LoVo (cell line): ENCODE measurements at regions not wholly inside any gene's neighbourhood (a gene's known extent, or its start where the extent isn't known, plus 50 kb on each side); places are given as distances from the start of the nearest gene placed in this dataset.

Experiments used
- DNase-seq: peaks from one replicate; pipeline ENCODE4 v3.0.0-alpha.2; 2016; ENCODE audit warnings: low spot score

GRCh38 chr15:73001840-73002239 is 50.4 kb upstream of the NEO1 start:
- DNase-seq, result no peak

- no peak for DNase-seq
Measured at GRCh38 chr15:73000293-73000692, 52.0 kb upstream of the NEO1 start.

DNA sequence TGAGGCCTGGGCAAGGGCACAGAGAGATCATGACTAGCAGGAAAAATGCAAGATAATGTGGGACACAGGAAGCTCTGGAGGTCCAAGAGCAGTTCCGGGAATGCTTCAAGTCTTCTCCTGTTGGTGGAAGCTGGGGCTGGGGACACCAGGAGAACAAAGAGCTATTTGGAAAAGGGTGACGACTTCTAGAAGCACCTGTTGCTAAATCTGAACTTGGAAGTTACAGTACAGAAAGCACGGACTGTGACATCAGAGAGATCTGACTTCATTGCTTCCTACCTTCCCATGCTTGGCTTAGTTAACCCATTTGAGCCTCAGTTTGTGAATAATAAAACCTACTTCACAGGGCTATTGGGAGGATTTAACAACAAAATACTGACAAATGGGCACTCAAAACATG is 52.7 kb upstream of the NEO1 start:
- no peak for DNase-seq

DNA sequence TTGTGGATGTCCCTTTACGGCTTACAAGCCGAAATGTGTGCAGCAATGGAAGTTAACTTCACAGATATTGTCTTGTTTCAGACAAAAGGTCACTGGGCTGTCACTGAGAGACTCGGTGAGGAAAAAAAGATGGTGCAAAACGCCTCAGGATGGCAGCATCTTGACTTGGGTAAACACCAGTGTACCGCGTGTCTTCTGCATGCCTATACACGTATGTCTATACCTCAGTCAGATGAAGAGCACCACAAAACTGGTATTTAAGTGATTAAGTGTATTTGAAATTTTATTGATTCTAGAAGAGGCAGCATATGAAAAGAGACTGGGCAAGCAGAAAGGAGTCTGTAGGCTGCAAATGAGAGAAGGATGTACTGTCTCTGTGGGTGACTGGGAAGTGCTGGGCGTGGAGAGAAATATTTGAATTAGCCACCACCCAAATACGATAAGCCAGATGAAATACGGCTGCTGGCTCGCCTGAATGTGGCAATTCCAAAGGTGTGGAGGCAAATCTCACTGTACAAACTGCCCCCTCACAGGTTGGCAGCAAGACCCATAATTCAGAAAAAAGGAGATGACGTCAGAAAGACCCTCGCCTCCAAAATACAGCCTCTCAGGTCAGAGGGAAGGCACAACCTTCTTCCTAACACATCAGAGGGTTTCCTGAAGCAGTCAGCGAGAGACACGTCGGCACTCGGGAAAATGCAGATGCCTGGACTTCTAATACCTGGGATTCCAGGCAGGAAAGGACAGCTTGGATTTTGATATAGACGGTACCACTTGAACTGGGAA is 53.4 kb upstream of the NEO1 start:
- DNase-seq, result no peak

DNA sequence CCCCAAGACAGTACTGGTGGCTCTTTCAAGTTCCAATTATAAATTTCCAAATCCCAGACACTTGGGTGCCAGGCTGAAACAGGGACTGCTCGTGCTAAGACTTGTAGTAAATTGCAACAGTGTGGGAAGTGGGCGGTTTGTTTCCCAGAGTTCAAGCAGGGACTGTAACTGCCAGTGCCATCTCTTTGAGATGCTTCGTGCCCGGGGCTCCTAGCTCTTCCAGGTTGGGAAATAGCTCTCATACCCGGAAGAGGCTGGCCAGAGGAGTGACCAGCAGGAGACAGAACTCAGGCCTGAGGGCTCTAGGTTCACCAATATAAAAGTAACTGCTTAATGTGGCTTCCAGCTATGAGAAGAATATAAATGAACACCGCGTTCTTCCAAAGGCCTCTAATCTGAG is 54.0 kb upstream of the NEO1 start:
- no peak for DNase-seq

DNA sequence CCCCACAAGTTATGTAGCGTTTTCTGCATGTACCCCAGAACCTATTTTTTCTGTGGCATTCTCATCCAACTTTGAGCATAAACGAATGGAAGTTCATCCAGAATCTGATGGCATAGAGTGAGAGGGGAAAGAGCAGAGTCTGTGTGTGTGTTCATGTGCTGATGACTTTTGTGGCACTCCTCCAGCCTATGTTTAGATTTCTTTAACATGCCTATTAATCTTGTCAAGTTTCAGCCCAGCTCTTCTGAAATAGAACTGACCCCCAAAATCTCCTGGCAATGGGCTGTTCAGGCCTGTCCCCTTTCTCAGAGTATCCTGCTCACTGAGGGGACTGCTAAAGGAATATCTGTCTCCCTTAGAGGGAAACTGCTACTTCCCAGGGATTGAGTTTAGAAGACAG is 56.4 kb upstream of the NEO1 start:
- no peak for DNase-seq

DNA sequence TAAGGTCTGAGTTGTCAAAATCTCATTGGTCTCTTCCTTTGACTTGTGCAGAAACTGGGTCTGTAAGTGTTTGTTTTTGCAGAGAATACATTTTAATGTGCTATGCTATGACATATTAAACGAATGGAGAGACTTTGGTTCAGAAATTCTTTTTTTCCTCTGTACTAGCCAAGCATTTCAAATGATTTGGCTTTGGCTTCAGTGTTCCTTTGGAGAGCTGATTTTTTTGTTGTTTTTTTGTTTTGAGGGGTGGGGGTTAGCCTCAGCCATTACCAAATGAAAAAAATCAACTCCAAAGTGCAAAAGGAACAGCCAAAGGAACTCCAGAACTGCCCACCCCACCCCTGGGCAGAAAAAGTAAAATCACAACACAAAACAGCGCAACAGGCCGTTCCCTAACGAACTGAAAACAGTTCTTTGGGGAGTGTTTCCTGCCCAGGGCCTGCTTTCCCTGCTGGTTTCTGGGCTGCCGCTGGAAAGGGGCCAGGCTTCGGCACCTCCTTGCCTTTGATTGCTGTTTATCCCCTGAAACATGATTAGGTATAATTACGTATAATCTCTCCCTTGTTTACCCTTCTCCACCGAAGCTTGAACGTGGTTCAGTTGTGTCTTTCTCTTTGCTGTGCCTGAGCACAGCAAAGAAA is 57.6 kb upstream of the NEO1 start:
- DNase-seq, result no peak

DNA sequence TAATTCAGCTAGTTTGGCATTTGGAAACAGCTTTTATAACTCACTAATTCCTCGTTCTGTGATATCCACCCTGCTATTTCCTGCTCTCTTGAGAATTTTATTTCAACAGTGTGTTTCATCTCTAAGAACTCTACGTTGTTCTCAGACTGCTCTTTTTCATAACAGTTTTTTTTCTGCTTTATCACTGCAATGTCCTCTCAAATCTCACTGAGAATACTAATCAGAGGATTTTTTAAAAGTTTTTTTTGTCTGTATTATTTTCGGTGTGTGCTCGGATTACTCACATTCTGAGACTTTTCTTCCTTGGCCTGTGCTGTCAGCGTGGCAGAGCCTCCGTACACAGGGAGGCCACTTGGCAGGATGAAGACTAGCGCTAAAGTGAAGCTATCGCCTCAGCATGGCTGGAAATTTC is 59.4 kb upstream of the NEO1 start:
- no peak for DNase-seq

DNA sequence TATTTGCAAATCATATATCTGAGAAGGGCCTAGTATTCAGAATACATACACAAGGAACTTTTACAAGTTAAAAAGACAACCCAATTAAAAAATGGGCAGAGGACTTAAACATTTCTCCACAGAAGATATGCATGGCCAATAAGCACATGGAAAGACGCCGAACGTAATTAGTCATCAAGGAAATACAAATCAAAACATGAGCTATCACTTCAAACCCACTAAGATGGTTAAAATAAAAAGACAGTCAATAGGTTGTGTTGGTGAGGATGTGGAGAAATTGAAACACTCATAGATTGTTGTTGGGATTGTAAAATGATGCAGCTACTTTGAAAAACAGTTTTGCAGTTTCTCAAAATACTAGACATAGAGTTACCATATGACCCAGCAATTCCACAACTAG is 61.2 kb upstream of the NEO1 start:
- DNase-seq, result no peak

- no peak for DNase-seq
Measured at GRCh38 chr15:72983801-72984545, 68.3 kb upstream of the NEO1 start.

GRCh38 chr15:72982714-72983113 is 69.5 kb upstream of the NEO1 start:
- DNase-seq, result no peak

DNA sequence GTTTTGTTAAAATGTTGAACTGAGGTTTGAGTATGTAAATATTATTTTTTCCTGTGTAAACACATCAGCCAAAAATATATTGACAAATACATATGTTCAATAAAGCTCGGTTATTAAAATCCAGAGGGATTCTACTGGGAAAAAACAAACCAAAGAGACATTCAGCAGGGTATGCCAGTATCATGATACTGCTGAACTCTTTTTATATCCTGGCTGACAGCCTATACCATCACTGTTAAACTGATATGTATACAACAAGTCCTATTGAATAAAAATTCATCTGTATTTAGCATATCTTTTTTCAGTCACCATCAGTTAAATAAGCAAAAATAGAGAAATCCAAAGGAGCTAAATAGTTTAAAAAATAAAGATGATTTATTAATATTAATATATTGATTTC is 71.6 kb upstream of the NEO1 start:
- no peak for DNase-seq

GRCh38 chr15:72979791-72980190 is 72.5 kb upstream of the NEO1 start:
- no peak for DNase-seq

DNA sequence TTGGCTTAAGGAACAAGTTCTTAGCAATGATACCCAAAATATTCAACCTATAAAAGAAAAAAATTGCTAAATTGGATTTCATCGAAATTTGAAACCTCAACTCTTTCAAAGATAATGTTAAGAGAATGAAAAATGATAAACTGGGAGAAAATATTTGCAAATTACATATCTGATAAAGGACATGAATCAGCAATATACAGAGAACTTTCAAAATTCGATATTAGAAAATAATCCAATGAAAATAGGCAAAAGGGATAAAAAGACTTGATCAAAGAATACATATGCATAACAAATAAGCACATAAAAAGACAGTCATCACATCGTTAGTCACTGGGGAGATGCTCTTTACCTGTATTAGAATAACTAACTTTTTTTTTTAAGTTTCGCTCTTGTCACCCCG is 73.0 kb upstream of the NEO1 start:
- no peak for DNase-seq

DNA sequence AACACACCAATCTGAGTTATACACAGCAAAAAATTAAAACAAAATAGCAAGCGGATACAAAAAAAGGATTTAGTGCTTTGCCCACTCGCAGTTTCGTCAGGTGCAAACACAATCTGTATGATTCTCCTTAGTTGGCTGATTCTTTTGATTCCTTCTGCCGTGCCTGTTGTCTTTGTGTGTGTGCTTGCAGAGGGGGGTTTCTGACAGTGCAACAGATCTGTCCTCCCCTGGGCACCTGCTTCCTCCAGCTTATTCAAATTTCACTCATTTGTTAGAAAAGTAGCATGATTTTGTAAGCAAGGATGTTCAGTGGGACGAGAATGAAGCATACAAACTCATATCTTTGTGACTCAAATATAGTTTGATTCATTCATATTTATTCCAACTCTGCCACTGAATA is 74.0 kb upstream of the NEO1 start:
- no peak for DNase-seq

GRCh38 chr15:72972362-72972761 is 79.9 kb upstream of the NEO1 start:
- DNase-seq, result no peak

DNA sequence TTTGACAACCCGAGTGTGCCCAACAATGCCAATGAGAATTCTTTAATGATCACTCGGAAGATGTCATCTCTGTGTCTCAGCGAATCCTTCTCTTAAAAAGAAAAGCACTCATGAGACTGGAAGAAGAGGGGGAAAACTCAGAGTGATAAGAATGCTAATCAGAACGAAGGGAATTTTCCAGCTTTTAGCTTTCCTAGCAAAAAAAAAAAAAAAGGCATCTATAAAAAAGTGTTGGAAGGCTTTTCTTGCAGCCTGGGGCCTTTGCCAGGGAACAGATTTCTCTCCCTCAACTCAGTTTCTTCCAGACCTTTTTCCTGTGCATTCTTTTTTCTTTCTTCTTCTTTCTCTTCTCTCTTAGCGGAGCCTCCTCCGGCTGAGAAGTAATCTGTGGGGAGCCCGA is 80.5 kb upstream of the NEO1 start:
- no peak for DNase-seq

DNA sequence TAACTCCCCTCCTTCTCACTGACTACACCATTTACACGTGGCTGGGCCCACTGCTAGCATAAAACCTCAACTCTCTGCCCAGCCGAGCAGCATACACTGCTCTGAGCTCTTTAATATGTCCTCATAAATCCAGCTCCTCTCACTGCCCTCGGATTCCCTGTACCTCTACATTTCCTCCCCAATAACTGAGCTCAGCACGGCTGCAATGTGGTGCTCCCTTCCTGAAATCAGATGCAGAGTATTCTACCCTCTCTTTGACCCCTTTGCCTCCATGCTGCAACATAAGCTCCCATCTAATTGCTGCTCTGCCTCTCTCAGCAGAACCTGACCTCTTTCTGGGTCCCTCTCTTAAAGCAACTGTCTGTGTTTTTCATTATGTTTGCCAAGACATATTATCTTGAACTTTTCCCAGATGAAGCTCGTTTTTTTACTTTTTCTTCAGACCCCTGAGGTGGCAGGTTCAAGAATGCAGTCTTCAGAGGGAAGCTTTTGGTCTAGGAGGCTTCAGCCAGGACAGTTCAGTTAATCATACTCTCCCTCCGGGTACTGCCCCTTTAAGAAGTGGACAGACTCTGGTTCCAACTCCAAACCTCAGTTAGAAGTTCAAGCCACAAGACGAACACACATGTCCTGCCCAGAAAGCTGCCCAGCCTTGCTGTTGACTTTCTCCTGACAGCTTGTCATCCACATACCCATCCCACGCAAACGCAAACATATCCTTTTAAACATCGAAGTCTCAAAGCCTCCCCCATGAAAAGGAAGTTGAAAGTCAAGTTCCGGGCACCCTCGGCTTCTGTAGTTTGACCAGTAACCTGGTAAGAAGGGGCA is 81.1 kb upstream of the NEO1 start:
- DNase-seq, result no peak

DNA sequence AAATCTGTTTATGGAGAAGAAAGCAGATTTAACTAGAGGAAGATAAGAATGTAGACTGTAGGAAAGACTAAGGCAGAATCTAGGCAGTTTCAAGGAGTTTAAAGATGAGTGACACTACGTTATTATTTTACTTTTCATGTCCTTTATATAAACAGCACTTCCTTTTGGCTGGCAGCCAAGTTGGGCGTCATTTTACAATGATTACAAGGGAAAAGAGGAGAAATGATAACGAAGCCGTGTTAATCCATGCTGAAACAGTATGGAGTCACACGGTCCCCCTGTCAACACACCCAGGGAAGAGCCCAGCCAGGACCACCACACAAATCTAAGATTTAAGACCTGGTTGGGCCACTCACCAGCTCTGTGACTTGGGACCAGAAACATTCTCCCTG is 83.7 kb upstream of the NEO1 start:
- DNase-seq, result peak; percentile 58

DNA sequence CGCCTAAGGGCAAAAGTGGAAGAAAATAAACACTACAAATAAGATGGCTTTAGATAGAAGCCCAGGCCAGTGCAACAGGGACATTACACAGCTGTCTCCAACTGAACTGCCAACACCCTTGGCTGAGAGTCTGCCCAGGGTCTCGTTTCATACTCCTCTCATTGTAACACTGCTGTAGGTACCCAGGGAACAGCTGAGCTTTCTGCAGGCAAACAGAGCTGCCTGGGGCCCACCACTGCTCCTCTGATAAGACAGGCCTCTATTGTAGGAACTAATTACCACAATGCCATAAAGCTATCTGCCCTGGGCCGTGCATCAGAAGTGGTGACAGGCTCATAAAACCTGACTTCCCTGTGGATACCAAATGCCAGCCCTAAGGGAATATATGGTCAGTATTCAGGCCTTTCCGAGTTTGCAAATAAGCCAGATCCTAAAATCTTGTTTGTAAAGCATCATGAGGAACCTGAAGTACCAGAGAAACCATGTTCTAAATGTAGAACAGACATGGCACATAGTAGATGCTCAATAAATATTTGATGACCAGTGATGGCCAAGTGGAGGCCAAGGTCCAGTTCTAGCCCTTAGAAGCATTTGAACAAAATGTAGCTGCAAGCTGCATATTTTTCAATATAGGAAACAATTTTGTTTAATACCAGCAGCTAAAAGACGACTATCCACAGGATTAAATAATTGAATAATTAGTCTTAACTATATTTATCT is 84.3 kb upstream of the NEO1 start:
- no peak for DNase-seq

DNA sequence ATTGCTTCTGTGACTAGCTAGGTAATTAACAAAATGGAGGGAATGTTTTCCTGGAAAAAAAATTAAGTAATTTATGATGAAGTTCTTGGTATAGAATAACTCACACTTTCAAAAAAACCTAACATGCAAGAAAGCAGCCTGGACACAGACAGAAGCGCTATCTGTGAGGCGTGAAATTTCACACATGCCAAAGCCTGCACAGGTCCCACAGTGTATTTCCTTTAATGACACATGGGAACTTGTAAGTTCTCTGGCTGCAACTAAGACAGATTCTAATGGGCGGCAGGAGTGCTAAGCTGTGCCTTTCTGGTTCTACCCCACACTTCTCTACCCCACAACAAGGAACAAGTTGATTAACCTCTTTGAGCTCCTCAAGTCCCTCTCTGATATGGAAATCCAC is 84.9 kb upstream of the NEO1 start:
- no peak for DNase-seq

GRCh38 chr15:72966641-72967040 is 85.6 kb upstream of the NEO1 start:
- DNase-seq, result no peak
